Panc1 (cell line): ENCODE measurements at regions not wholly inside any gene's neighbourhood (a gene's known extent, or its start where the extent isn't known, plus 50 kb on each side); places are given as distances from the start of the nearest gene placed in this dataset.

Source experiments
- ATAC-seq: fragments of 200-7000 bp; cut with Tn5 transposase; 2 replicates; pipeline ENCODE4 v1.9.1; 2020; ENCODE audit warnings: mild to moderate bottlenecking, moderate library complexity
- BruUV-seq: library from RNA; stranded (reverse); fragments of 400-500 nt; replicated peaks from 2 replicates; lab custom pipeline; 2021; lab: Mats Ljungman, UMichigan
- CTCF ChIA-PET: fragments of 300-600 bp; sonication (Branson Sonifier 250); formaldehyde crosslinking; loops from one replicate; lab custom pipeline; 2022; ENCODE audit warnings: antibody characterized with exemption; lab: Charles Lee
- POLR2A ChIA-PET: fragments of 300-600 bp; sonication (Branson Sonifier 250); formaldehyde crosslinking; loops from one replicate; lab custom pipeline; 2022; ENCODE audit warnings: antibody characterized with exemption; lab: Charles Lee
- DNase-seq: peaks from one replicate; pipeline ENCODE4 v3.0.0-alpha.2; 2010; ENCODE audit warnings: low read depth, low spot score
- H3K27ac ChIP-seq: 2 replicates; pipeline ENCODE4 v1.5.1; 2011; ENCODE audit warnings: mild to moderate bottlenecking, low read length, inconsistent platforms
- H3K27me3 ChIP-seq: fragments of 200-500 bp; sonication (Bioruptor generic); 2 replicates; pipeline ENCODE4 v1.6.0; 2014; ENCODE audit warnings: low read length, inconsistent platforms; ENCODE audit not compliant: control insufficient read depth, insufficient read depth
- H3K36me3 ChIP-seq: fragments of 200-500 bp; sonication (Bioruptor generic); 2 replicates; pipeline ENCODE4 v1.5.1; 2014; ENCODE audit warnings: inconsistent platforms, mild to moderate bottlenecking, low read length, moderate library complexity; ENCODE audit not compliant: control insufficient read depth, insufficient read depth
- H3K4me1 ChIP-seq: 2 replicates; pipeline ENCODE4 v1.5.1; 2011; ENCODE audit warnings: inconsistent platforms, mild to moderate bottlenecking, low read length, moderate library complexity; ENCODE audit not compliant: control insufficient read depth, insufficient read depth
- H3K4me3 ChIP-seq, 2 experiments: 2 replicates each; pipeline ENCODE4 v1.5.1; 2011 to 2012; ENCODE audit warnings: low read depth in 2 of 2, low read length in 2 of 2, mild to moderate bottlenecking in 2 of 2, inconsistent platforms in 1 of 2, moderate library complexity in 1 of 2
- H3K9me3 ChIP-seq: fragments of 200-500 bp; sonication (Bioruptor generic); 2 replicates; pipeline ENCODE4 v1.5.1; 2014; ENCODE audit warnings: low read depth, mild to moderate bottlenecking, inconsistent platforms, low read length, moderate library complexity; ENCODE audit not compliant: control insufficient read depth, insufficient read depth
- POLR2AphosphoS5 ChIP-seq: IDR thresholded peaks from 2 replicates; pipeline ENCODE4 v1.6.1; 2012; ENCODE audit warnings: mild to moderate bottlenecking, low read depth, low read length, moderate library complexity
- SIN3A ChIP-seq: IDR thresholded peaks from 2 replicates; pipeline ENCODE4 v1.6.1; 2012; ENCODE audit warnings: low read depth, mild to moderate bottlenecking, low read length, moderate library complexity, borderline replicate concordance; ENCODE audit not compliant: insufficient read depth
- TCF7L2 ChIP-seq: IDR thresholded peaks from 2 replicates; pipeline ENCODE4 v1.6.1; 2011; ENCODE audit warnings: mild to moderate bottlenecking, low read depth, low read length, inconsistent platforms
- in situ Hi-C: cut with HindIII; loops from 2 replicates; pipeline ENCODE4 v1.10.0; 2016; ENCODE audit warnings: low sequenced_read_pairs, low pct_unique_long_range_greater_than_20kb
- intact Hi-C: fragments of 100-400 bp; cut with micrococcal nuclease; formaldehyde crosslinking; loops from one replicate; pipeline ENCODE4 v1.10.0; 2022; ENCODE audit not compliant: unreplicated experiment
- TF ChIP-seq, protein P1 (sequence below): fragments of 450-650 bp; IDR thresholded peaks from 2 replicates; pipeline ENCODE4 v1.5.1; 2017; ENCODE audit warnings: mild to moderate bottlenecking
- TF ChIP-seq, protein P2 (sequence below), 2 experiments: IDR thresholded peaks; 2 replicates each; pipeline ENCODE4 v1.6.1; 2011 to 2012; ENCODE audit warnings: low read depth in 2 of 2, control low read depth in 1 of 2, low read length in 1 of 2, mild to moderate bottlenecking in 1 of 2, moderate library complexity in 1 of 2; ENCODE audit not compliant: insufficient read depth in 1 of 2

DNA sequence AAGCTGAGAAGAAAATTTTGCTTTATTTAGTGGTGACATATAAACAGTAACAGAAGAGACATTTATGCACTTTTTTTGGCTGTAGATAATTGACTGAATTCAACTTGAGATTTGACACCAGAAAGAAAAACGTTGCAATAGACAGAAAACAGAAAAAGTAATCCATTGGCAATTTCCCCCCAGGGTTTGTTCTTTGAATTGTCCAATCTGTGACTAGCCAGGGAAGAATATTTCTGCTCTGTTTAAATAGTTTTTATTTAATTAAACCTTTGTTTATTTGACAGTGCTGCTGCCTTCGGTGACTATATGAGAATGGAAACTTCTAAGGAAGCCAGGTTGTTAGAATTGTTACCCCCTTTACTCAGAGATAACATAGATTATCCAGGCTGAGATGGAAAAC is 210.6 kb downstream of the DEPDC1B start:
- DNase-seq (no peak), ATAC-seq (no peak)
- no TSS peak for BruUV-seq
- H3K27ac ChIP-seq, result no peak overlapping the region
- POLR2A ChIA-PET, result no interaction called here
- no peaks in the 10 kb centered on the region for H3K36me3 ChIP-seq
- TF ChIP-seq, protein P1, sequence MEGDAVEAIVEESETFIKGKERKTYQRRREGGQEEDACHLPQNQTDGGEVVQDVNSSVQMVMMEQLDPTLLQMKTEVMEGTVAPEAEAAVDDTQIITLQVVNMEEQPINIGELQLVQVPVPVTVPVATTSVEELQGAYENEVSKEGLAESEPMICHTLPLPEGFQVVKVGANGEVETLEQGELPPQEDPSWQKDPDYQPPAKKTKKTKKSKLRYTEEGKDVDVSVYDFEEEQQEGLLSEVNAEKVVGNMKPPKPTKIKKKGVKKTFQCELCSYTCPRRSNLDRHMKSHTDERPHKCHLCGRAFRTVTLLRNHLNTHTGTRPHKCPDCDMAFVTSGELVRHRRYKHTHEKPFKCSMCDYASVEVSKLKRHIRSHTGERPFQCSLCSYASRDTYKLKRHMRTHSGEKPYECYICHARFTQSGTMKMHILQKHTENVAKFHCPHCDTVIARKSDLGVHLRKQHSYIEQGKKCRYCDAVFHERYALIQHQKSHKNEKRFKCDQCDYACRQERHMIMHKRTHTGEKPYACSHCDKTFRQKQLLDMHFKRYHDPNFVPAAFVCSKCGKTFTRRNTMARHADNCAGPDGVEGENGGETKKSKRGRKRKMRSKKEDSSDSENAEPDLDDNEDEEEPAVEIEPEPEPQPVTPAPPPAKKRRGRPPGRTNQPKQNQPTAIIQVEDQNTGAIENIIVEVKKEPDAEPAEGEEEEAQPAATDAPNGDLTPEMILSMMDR, result no peak
- TF ChIP-seq POLR2AphosphoS5 (no peak), SIN3A (no peak), TCF7L2 (no peak)
- TF ChIP-seq, protein P2, sequence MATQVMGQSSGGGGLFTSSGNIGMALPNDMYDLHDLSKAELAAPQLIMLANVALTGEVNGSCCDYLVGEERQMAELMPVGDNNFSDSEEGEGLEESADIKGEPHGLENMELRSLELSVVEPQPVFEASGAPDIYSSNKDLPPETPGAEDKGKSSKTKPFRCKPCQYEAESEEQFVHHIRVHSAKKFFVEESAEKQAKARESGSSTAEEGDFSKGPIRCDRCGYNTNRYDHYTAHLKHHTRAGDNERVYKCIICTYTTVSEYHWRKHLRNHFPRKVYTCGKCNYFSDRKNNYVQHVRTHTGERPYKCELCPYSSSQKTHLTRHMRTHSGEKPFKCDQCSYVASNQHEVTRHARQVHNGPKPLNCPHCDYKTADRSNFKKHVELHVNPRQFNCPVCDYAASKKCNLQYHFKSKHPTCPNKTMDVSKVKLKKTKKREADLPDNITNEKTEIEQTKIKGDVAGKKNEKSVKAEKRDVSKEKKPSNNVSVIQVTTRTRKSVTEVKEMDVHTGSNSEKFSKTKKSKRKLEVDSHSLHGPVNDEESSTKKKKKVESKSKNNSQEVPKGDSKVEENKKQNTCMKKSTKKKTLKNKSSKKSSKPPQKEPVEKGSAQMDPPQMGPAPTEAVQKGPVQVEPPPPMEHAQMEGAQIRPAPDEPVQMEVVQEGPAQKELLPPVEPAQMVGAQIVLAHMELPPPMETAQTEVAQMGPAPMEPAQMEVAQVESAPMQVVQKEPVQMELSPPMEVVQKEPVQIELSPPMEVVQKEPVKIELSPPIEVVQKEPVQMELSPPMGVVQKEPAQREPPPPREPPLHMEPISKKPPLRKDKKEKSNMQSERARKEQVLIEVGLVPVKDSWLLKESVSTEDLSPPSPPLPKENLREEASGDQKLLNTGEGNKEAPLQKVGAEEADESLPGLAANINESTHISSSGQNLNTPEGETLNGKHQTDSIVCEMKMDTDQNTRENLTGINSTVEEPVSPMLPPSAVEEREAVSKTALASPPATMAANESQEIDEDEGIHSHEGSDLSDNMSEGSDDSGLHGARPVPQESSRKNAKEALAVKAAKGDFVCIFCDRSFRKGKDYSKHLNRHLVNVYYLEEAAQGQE (IDR thresholded peaks at IDR 0.05; ENCODE audit: insufficient read depth in 1 of 2, low read depth in 2 of 2, low read length in 1 of 2), result no peak
- CTCF ChIA-PET, result no interaction called here
- H3K4me1 ChIP-seq, result no peaks in the 10 kb centered on the region
- in situ Hi-C loops (no loop called here), intact Hi-C loops (no loop called here)
- H3K4me3 ChIP-seq, result no peak overlapping the region
- no peaks in the 10 kb centered on the region for H3K9me3 ChIP-seq
- H3K27me3 ChIP-seq, result no peaks in the 10 kb centered on the region

DNA sequence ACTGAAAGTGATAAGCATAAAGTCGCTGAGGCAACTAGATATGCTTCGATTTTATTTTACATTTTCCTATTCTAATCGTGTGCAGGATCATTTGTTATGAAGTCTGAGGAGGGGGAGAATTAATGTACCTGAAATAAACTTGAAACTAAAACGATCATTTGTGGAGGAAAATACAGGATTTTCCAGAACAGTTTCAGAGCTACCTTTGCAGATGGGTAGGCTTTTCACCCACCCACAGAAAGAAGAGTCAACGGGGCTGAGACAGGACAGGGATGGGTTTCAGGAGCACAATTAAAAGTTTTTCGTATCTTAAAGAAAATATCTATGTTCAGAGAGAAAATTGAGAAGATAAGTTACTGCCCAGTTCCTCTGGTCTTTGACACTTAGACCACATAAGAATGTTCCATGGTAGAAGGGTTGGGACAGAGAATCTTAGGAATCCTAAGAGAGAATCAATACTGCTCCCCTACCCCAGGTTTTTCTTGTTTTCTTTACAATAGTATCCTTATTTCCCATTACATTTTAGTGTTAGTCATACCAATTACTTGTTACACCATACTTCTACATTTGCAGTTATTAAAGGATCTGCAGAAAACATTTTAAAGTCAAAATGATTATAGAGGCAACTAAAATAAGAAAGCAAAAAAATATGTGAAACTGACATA is 211.4 kb downstream of the DEPDC1B start:
- DNase-seq, result no peak
- Histone ChIP-seq H3K27me3 (no peaks in the 10 kb centered on the region), H3K9me3 (no peaks in the 10 kb centered on the region), H3K36me3 (no peaks in the 10 kb centered on the region), H3K4me1 (no peaks in the 10 kb centered on the region), H3K27ac (no peak overlapping the region), H3K4me3 (no peak overlapping the region; a peak in 1 of 4 replicates)
- POLR2A ChIA-PET, result no interaction called here
- no peak for ATAC-seq
- in situ Hi-C loops (no loop called here), intact Hi-C loops (no loop called here)
- BruUV-seq, result no TSS peak
- CTCF ChIA-PET, result interaction anchor here (0.5 kb wide), 1 partner anchor 1061 kb away, joined by 7 read pairs; no protein-coding TSS in a partner anchor
- TF ChIP-seq POLR2AphosphoS5, result no peak
- TF ChIP-seq, protein P2 (IDR thresholded peaks at IDR 0.05; ENCODE audit: insufficient read depth in 1 of 2, low read depth in 2 of 2, low read length in 1 of 2), result no peak
- TF ChIP-seq TCF7L2, result no peak
- TF ChIP-seq, protein P1, result no peak
- TF ChIP-seq SIN3A, result no peak
